H9 (cell line): ENCODE measurements at regions not wholly inside any gene's neighbourhood (a gene's known extent, or its start where the extent isn't known, plus 50 kb on each side); places are given as distances from the start of the nearest gene placed in this dataset.

ENCODE experiments used
- DNase-seq: peaks from one replicate; pipeline ENCODE4 v3.0.0-alpha.2; 2017
- H2AFZ ChIP-seq: one replicate; pipeline ENCODE4 v1.6.1; 2013; ENCODE audit warnings: mild to moderate bottlenecking, low read length, control low read depth, moderate library complexity
- H2AK5ac ChIP-seq: 2 replicates; pipeline ENCODE4 v1.6.1; 2013; ENCODE audit warnings: low read length, control low read depth, mixed read lengths; ENCODE audit not compliant: insufficient read length
- H2BK120ac ChIP-seq: one replicate; pipeline ENCODE4 v1.6.1; 2013; ENCODE audit warnings: low read depth, mild to moderate bottlenecking, low read length, control low read depth, inconsistent platforms; ENCODE audit not compliant: poor library complexity, severe bottlenecking
- H2BK12ac ChIP-seq: 2 replicates; pipeline ENCODE4 v1.6.1; 2013; ENCODE audit warnings: low read length, control low read depth, mixed read lengths, low read depth; ENCODE audit not compliant: insufficient read length
- H2BK15ac ChIP-seq: 2 replicates; pipeline ENCODE4 v1.6.1; 2013; ENCODE audit warnings: low read depth, low read length, control low read depth
- H2BK20ac ChIP-seq: one replicate; pipeline ENCODE4 v1.6.1; 2013; ENCODE audit warnings: low read depth, mild to moderate bottlenecking, low read length, control low read depth, inconsistent platforms; ENCODE audit not compliant: poor library complexity, severe bottlenecking
- H2BK5ac ChIP-seq: 2 replicates; pipeline ENCODE4 v1.6.1; 2013; ENCODE audit warnings: low read length, control low read depth, mixed read lengths; ENCODE audit not compliant: insufficient read length
- H3K14ac ChIP-seq: 2 replicates; pipeline ENCODE4 v1.6.1; 2013; ENCODE audit warnings: low read length, control low read depth; ENCODE audit not compliant: insufficient read depth
- H3K18ac ChIP-seq: 2 replicates; pipeline ENCODE4 v1.6.1; 2013; ENCODE audit warnings: low read depth, mild to moderate bottlenecking, mixed read lengths, low read length, control low read depth; ENCODE audit not compliant: insufficient read length
- H3K23ac ChIP-seq: 2 replicates; pipeline ENCODE4 v1.6.1; 2013; ENCODE audit warnings: low read length, control low read depth, mixed read lengths, low read depth; ENCODE audit not compliant: insufficient read length
- H3K23me2 ChIP-seq: 2 replicates; pipeline ENCODE4 v1.6.1; 2013; ENCODE audit warnings: low read depth, mild to moderate bottlenecking, mixed read lengths, low read length, control low read depth; ENCODE audit not compliant: insufficient read length, poor library complexity, severe bottlenecking
- H3K27ac ChIP-seq: 2 replicates; pipeline ENCODE4 v1.5.1; 2013; ENCODE audit warnings: low read length, control low read depth, mixed read lengths, low read depth; ENCODE audit not compliant: insufficient read length
- H3K27me3 ChIP-seq: 2 replicates; pipeline ENCODE4 v1.6.1; 2013; ENCODE audit warnings: low read length, control low read depth, inconsistent platforms; ENCODE audit not compliant: insufficient read depth
- H3K4ac ChIP-seq: 2 replicates; pipeline ENCODE4 v1.6.1; 2013; ENCODE audit warnings: low read depth, mild to moderate bottlenecking, control low read depth, inconsistent platforms, low read length, moderate library complexity
- H3K4me1 ChIP-seq: 2 replicates; pipeline ENCODE4 v1.6.1; 2013; ENCODE audit warnings: low read length, control low read depth, inconsistent platforms; ENCODE audit not compliant: insufficient read depth
- H3K4me2 ChIP-seq: 2 replicates; pipeline ENCODE4 v1.6.1; 2013; ENCODE audit warnings: low read length, control low read depth, mixed read lengths; ENCODE audit not compliant: insufficient read length, insufficient read depth
- H3K56ac ChIP-seq: 2 replicates; pipeline ENCODE4 v1.6.1; 2013; ENCODE audit warnings: low read depth, mild to moderate bottlenecking, mixed read lengths, low read length, control low read depth; ENCODE audit not compliant: insufficient read length
- H3K79me1 ChIP-seq: 2 replicates; pipeline ENCODE4 v1.6.1; 2013; ENCODE audit warnings: low read depth, mild to moderate bottlenecking, moderate library complexity, low read length, control low read depth, inconsistent platforms; ENCODE audit not compliant: insufficient read depth, poor library complexity, severe bottlenecking
- H3K79me2 ChIP-seq: 2 replicates; pipeline ENCODE4 v1.6.1; 2013; ENCODE audit warnings: low read length, control low read depth, inconsistent platforms; ENCODE audit not compliant: insufficient read depth
- H3K9ac ChIP-seq: 2 replicates; pipeline ENCODE4 v1.6.1; 2013; ENCODE audit warnings: low read length, control low read depth, mixed read lengths; ENCODE audit not compliant: insufficient read length; ENCODE audit errors: extremely low read depth
- H3K9me3 ChIP-seq: one replicate; pipeline ENCODE4 v1.6.1; 2013; ENCODE audit warnings: low read depth, low read length, inconsistent platforms; ENCODE audit not compliant: control insufficient read depth
- H3T11ph ChIP-seq: one replicate; pipeline ENCODE4 v1.6.1; 2013; ENCODE audit warnings: mild to moderate bottlenecking, low read length, control low read depth, inconsistent platforms
- H4K20me1 ChIP-seq: one replicate; pipeline ENCODE4 v1.6.1; 2013; ENCODE audit not compliant: control insufficient read depth, insufficient read length, insufficient read depth
- H4K5ac ChIP-seq: 2 replicates; pipeline ENCODE4 v1.6.1; 2013; ENCODE audit warnings: low read depth, mild to moderate bottlenecking, mixed read lengths, low read length, control low read depth; ENCODE audit not compliant: insufficient read length
- H4K8ac ChIP-seq: replicated peaks from 2 replicates; pipeline ENCODE4 v1.6.1; 2013; ENCODE audit warnings: low read length, control low read depth, mixed read lengths, low read depth; ENCODE audit not compliant: insufficient read length
- H4K91ac ChIP-seq: 2 replicates; pipeline ENCODE4 v1.6.1; 2013; ENCODE audit warnings: low read depth, mild to moderate bottlenecking, moderate library complexity, mixed read lengths, low read length, control low read depth; ENCODE audit not compliant: insufficient read length
- H3K27ac Mint-ChIP-seq, 3 experiments: 2 replicates in 2 of 3; 3 replicates in 1 of 3; pipeline ENCODE4 v1.8.0; 2020 to 2021; ENCODE audit warnings: mixed read lengths in 3 of 3, mild to moderate bottlenecking in 1 of 3, moderate library complexity in 1 of 3
- H3K27me3 Mint-ChIP-seq: 2 replicates; pipeline ENCODE4 v1.8.0; 2021; ENCODE audit warnings: low read depth, mild to moderate bottlenecking, moderate library complexity, mixed read lengths
- H3K36me3 Mint-ChIP-seq, 3 experiments: 2 replicates in 2 of 3; 3 replicates in 1 of 3; pipeline ENCODE4 v1.8.0; 2020 to 2021; ENCODE audit warnings: low read depth in 3 of 3, mixed read lengths in 3 of 3; ENCODE audit not compliant: insufficient read depth in 1 of 3
- H3K4me1 Mint-ChIP-seq, 2 experiments: 2 replicates each; pipeline ENCODE4 v1.8.0; 2020; ENCODE audit warnings: mixed read lengths in 2 of 2
- H3K4me3 Mint-ChIP-seq, 2 experiments: 2 replicates in 1 of 2; 3 replicates in 1 of 2; pipeline ENCODE4 v1.8.0; 2020 to 2021; ENCODE audit warnings: mild to moderate bottlenecking in 2 of 2, mixed read lengths in 2 of 2, moderate library complexity in 1 of 2
- H3K9me3 Mint-ChIP-seq, 2 experiments: 2 replicates in 1 of 2; 3 replicates in 1 of 2; pipeline ENCODE4 v1.8.0; 2020; ENCODE audit warnings: mild to moderate bottlenecking in 2 of 2, mixed read lengths in 2 of 2, moderate library complexity in 1 of 2
- WGBS: extraction: QIAGEN DNeasy Blood & Tissue Kit; methylation state at CpG from one replicate; pipeline ENCODE4 v1.1.7; 2013; ENCODE audit warnings: missing lambda C conversion rate, low lambda C conversion rate, mixed read lengths; ENCODE audit not compliant: insufficient read length; ENCODE audit errors: extremely low coverage; 5-methylcytosine and 5-hydroxymethylcytosine counted together
- TF ChIP-seq, protein P1 (sequence below): fragments of 200-600 bp; sonication (generic); conservative IDR thresholded peaks from 3 replicates; pipeline ENCODE4 v1.8.0; 2021; ENCODE audit warnings: antibody characterized with exemption, mild to moderate bottlenecking

DNA sequence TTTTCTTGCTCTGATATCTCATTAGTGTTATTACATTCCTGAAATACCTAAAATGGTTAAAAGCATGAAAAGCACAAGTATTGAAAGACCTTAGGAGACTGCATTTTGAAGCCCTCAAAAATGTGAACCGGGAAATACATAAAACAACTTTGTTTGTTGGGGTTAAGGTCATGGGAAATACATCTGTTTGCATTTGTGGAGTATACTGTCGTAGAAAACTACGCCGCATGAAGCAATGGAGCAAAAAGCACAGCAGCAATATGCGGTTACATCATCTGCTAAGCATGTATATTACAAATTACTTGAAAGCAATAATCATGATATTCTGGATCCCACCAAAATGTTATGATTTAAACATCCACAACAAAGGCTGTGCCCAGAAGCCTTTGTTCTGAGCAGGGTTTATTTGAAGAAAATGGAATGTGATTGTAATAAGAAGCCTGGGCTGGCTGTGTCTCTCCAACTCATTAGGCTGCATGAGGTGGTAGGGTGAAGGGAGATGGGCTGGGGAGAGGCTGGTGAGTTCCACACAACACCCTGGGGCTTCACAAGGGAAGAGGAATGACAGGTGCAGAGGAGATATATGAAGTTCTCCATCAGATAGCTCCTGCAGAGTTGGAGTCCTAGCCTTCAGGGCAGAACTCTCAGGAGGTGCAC is 64.7 kb upstream of the LIN7C start:
- Mint-ChIP-seq H3K27ac (no peak overlapping the region; a peak in 1 of 7 replicates), H3K9me3 (no peaks in the 10 kb centered on the region), H3K36me3 (no peaks in the 10 kb centered on the region), H3K4me1 (peaks cover 9 to 12% of the 10 kb centered on the region in 2 experiments), H3K27me3 (no peaks in the 10 kb centered on the region; the same call in none of the 2 replicates), H3K4me3 (no peak overlapping the region)
- no peaks in the 10 kb centered on the region for H3K23me2 ChIP-seq
- no peak overlapping the region for H3K56ac ChIP-seq
- no peak overlapping the region for H3K4ac ChIP-seq
- no peak overlapping the region for H3K9ac ChIP-seq
- H3K18ac ChIP-seq = no peak overlapping the region
- no peak overlapping the region for H3K23ac ChIP-seq
- H3K14ac ChIP-seq = no peak overlapping the region
- no peaks in the 10 kb centered on the region; the same call in 1 of the 2 replicates for H3K4me1 ChIP-seq
- H3K27ac ChIP-seq = no peak overlapping the region
- no peak overlapping the region for H2BK15ac ChIP-seq
- H4K8ac ChIP-seq = no peak overlapping the region
- no peak overlapping the region for H4K91ac ChIP-seq
- H2BK120ac ChIP-seq = no peak overlapping the region
- no peaks in the 10 kb centered on the region for H3K79me1 ChIP-seq
- H3K4me2 ChIP-seq = no peak overlapping the region
- no peaks in the 10 kb centered on the region for H3K27me3 ChIP-seq
- no peaks in the 10 kb centered on the region for H4K20me1 ChIP-seq
- WGBS = no CpG with 5 or more reads among the region's 5 CpGs
- no peak overlapping the region for H2BK20ac ChIP-seq
- no peaks in the 10 kb centered on the region for H3K9me3 ChIP-seq
- TF ChIP-seq, protein P1, sequence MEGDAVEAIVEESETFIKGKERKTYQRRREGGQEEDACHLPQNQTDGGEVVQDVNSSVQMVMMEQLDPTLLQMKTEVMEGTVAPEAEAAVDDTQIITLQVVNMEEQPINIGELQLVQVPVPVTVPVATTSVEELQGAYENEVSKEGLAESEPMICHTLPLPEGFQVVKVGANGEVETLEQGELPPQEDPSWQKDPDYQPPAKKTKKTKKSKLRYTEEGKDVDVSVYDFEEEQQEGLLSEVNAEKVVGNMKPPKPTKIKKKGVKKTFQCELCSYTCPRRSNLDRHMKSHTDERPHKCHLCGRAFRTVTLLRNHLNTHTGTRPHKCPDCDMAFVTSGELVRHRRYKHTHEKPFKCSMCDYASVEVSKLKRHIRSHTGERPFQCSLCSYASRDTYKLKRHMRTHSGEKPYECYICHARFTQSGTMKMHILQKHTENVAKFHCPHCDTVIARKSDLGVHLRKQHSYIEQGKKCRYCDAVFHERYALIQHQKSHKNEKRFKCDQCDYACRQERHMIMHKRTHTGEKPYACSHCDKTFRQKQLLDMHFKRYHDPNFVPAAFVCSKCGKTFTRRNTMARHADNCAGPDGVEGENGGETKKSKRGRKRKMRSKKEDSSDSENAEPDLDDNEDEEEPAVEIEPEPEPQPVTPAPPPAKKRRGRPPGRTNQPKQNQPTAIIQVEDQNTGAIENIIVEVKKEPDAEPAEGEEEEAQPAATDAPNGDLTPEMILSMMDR = no peak
- H2AK5ac ChIP-seq = no peak overlapping the region
- H3T11ph ChIP-seq = no peak overlapping the region
- H2BK5ac ChIP-seq = no peak overlapping the region
- H3K79me2 ChIP-seq = no peaks in the 10 kb centered on the region
- no peak overlapping the region for H4K5ac ChIP-seq
- H2AFZ ChIP-seq = no peak overlapping the region
- no peak for DNase-seq
- no peak overlapping the region for H2BK12ac ChIP-seq
